LNCaP clone FGC (cell line): ENCODE measurements at regions not wholly inside any gene's neighbourhood (a gene's known extent, or its start where the extent isn't known, plus 50 kb on each side); places are given as distances from the start of the nearest gene placed in this dataset.
"Not testable (repeated sequence)": the region's sequence is repeated elsewhere in the genome, so short reads cannot be mapped to it uniquely, and the experiment has no call there.

ENCODE experiments used
- DNase-seq: peaks from one replicate; pipeline ENCODE4 v3.0.0-alpha.2; 2011; ENCODE audit warnings: low read depth
- H3K4me3 ChIP-seq: 2 replicates; pipeline ENCODE4 v1.5.1; 2011; ENCODE audit warnings: mild to moderate bottlenecking, low read depth, low read length, control low read depth
- TF ChIP-seq, protein P1 (sequence below): IDR thresholded peaks from 2 replicates; pipeline ENCODE4 v1.5.1; 2012; ENCODE audit warnings: mild to moderate bottlenecking; ENCODE audit not compliant: control insufficient read depth, insufficient read depth; ENCODE audit errors: extremely low read depth

DNA sequence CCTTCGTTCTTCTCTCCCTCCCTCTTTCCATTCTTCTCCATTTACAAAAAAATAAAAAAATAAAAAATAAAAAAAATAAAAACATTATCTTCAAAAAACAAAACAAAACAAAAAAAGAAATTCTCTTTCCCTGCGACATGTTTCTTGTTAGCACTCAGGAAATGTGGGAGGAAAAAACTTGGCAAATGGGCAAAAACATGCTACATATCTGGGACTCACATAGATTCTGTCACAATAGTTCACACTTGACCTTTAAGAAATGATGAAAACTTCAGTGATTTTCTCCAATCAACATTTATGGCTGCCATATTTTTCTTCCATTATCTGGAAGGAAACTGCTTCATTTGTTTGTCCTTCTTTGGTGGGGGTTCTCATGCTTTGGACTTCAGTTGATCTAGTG lies 109.3 kb downstream of the PRKAB2 start:
- H3K4me3 ChIP-seq = no peak overlapping the region
- no peak for DNase-seq
- TF ChIP-seq, protein P1, sequence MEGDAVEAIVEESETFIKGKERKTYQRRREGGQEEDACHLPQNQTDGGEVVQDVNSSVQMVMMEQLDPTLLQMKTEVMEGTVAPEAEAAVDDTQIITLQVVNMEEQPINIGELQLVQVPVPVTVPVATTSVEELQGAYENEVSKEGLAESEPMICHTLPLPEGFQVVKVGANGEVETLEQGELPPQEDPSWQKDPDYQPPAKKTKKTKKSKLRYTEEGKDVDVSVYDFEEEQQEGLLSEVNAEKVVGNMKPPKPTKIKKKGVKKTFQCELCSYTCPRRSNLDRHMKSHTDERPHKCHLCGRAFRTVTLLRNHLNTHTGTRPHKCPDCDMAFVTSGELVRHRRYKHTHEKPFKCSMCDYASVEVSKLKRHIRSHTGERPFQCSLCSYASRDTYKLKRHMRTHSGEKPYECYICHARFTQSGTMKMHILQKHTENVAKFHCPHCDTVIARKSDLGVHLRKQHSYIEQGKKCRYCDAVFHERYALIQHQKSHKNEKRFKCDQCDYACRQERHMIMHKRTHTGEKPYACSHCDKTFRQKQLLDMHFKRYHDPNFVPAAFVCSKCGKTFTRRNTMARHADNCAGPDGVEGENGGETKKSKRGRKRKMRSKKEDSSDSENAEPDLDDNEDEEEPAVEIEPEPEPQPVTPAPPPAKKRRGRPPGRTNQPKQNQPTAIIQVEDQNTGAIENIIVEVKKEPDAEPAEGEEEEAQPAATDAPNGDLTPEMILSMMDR = no peak

DNA sequence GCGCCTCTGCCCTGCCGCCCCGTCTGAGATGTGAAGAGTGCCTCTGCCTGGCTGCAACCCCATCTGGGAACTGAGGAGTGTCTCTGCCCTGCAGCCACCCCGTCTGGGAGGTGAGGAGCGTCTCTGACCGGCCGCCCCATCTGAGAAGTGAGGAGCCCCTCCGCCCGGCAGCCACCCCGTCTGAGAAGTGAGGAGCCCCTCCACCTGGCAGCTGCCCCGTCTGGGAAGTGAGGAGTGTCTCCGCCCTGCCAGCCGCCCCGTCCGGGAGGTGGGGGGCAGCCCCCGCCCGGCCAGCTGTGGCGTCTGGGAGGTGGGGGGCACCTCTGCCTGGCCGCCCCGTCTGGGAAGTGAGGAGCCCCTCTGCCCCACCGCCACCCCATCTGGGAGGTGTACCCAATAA lies 110.4 kb downstream of the PRKAB2 start:
- not testable (repeated sequence) for DNase-seq, H3K4me3 ChIP-seq

DNA sequence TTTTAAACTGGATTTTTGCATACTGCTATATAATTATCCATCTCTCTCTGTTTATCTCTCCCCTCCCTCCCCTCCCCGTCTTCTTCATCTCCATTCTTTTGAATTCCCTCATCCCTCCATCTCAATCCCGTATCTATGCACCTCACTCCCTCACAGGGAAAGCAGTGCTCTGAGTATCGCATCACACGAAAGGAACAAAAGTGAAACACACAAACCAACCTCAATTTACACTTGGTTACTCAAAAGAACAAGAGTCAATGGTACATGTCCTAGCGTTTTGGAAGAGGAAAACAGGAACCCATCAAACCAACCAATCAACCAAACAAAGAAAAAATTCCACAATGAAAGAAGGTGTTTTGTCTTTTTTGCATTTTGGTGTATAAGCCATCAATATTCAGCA lies 115.1 kb downstream of the NBPF12 start:
- DNase-seq = no peak
- H3K4me3 ChIP-seq = no peak overlapping the region
- TF ChIP-seq, protein P1 = no peak

DNA sequence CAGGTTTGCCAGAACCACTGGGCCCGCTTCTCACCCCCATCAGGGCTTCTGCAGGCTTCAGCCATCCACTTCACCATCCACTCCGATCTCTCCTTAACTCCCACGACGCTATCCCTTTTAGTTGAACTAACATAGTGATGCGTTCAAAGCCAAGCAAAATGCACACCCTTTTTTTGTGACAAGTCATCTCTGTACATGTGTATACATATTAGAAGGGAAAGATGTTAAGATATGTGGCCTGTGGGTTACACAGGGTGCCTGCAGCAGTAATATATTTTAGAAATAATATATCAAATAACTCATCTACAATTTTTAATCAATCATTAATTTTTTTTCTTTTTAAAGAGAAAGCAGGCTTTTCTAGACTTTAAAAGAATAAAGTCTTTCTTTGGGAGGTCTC lies 114.6 kb downstream of the NBPF12 start:
- TF ChIP-seq, protein P1 = no peak
- no peak for DNase-seq
- H3K4me3 ChIP-seq = no peak overlapping the region

DNA sequence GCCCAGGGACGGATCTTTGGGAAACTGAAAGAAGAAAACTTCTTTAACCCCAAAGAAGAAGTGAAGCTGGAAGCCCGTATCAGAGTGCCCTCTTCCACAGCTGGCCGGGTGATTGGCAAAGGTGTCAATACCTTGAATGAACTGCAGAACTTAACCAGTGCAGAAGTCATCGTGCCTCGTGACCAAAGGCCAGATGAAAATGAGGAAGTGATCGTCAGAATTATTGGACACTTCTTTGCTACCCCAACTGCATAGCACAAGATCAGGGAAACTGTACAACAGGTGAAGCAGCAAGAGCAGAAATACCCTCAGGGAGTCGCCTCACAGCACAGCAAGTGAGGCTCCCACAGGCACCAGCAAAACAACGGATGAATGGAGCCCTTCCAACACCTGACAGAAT lies 114.0 kb downstream of the NBPF12 start:
- no peak for DNase-seq
- H3K4me3 ChIP-seq = no peak overlapping the region
- TF ChIP-seq, protein P1 = no peak

DNA sequence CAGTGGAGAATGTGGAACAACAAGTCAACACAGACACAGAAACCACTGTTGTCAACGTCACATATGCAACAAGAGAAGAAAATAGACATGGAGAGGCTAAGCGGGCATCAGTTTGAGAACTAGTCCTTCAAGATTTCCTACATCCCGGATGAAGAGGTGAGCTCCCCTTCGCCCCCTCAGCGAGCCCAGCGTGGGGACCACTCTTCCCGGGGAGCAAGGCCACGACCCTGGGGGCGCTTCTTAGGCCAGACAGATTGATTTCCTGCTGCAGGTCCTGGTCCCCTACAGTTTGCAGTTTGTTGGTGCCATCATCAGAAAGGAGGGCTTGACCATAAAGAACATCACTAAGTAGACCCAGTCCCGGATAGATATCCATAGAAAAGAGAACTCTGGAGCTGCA lies 113.0 kb downstream of the NBPF12 start:
- TF ChIP-seq, protein P1 = no peak
- H3K4me3 ChIP-seq = no peak overlapping the region
- no peak for DNase-seq

DNA sequence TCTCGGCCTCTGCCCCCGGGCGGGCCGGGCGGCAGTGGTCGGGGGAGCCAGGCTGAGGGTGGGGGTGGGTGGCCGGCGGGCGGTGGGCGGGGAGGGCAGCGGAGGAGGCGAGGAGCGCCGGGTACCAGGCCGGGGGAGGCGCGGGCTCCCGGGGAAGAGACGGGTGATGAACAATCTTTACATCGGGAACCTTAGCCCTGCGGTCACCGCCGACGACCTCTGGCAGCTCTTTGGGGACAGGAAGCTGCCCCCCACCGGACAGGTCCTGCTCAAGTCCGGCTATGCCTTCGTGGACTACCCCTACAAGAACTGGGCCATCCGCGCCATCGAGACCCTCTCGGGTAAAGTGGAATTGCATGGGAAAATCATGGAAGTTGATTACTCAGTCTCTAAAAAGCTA lies 112.5 kb downstream of the NBPF12 start:
- H3K4me3 ChIP-seq = no peak overlapping the region
- DNase-seq = no peak
- TF ChIP-seq, protein P1 = no peak

DNA sequence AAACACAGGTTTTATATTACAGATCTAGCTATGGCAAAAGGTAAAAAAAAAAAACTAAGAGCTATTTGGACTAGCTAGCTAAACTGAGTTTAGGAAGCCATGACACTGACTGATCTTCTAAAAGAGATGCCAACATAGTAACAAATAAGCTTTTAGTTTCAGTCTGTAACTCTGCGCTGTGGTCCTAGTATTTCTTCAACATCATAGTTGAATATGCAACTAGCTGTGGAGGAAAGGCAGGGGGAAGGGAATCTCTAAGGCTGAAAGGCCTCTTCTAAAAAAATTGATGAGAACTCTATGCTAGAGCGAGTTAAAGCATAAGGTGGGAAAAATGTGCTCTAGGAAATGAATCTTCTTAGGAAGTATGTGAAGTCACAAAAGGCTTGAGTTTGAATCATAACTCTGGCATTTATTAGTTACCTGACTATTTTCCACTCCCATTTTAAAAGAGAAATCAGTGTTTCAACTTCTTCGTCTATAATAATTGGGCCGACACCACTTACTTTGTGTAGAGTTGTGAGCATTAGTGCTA lies 108.8 kb downstream of the NBPF12 start:
- DNase-seq, H3K4me3 ChIP-seq: not testable (repeated sequence)
